Left colon (tissue), 2 donors: ENCODE measurements at regions not wholly inside any gene's neighbourhood (a gene's known extent, or its start where the extent isn't known, plus 50 kb on each side); places are given as distances from the start of the nearest gene placed in this dataset.
"Not testable (repeated sequence)": the region's sequence is repeated elsewhere in the genome, so short reads cannot be mapped to it uniquely, and the experiment has no call there.

Experiments used
- ATAC-seq: fragments of 200-7000 bp; cut with Tn5 transposase; one replicate; pipeline ENCODE4 v1.9.1; 2020; ENCODE audit warnings: mild to moderate bottlenecking, moderate library complexity
- DNase-seq, 2 donors: peaks; one replicate each; pipeline ENCODE4 v3.0.0-alpha.2; 2020
- intact Hi-C, 2 donors: fragments of 100-400 bp; cut with DNase I in 1 of 2; cut with micrococcal nuclease in 1 of 2; formaldehyde crosslinking; loops; one replicate each; pipeline versions ENCODE4 v1.11.2 to v1.14.0; 2022; cut with DNase I, micrococcal nuclease
- donor health status: DM: no; HTN: no; CAD: no.
- donor health status: DM: yes; HTN: yes; CAD: no.

DNA sequence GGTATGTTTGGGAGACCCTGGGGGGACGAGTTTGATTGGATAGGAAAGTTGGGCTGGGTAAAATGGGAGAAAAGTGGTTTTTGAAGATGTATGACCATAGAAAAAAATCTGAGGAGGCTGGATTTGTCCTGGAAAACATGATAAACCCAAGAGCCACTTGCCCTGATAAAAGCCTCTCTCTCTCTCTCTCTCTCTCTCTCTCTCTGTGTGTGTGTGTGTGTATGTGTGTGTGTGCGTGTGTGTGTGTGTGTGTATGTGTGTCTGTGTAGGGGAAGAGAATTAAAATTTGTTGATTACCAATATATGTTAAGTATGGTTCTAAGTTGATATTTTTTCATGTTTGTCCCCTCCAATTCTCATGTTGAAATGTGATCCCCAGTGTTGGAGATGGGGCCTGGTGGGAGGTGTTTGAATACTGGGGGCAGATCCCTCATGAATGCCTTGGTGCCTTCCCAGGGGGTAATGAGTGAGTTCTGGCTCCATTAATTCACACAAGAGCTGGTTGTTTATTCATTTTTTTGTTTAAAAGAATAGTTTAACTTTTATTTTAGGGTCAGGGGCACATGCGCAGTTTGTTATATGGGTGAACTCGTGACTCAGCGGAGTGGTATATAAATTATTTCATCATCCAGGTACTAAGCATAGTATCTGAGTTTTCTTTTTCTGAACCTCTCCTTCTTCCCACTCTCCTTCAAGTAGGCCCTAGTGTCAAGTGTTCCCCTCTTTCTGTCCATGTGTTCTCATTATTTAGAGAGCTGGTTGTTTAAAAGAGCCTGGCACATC lies 208.8 kb downstream of the TFAP2B start:
- ATAC-seq (no peak), DNase-seq (no peak)
- intact Hi-C loops, result no loop called here

DNA sequence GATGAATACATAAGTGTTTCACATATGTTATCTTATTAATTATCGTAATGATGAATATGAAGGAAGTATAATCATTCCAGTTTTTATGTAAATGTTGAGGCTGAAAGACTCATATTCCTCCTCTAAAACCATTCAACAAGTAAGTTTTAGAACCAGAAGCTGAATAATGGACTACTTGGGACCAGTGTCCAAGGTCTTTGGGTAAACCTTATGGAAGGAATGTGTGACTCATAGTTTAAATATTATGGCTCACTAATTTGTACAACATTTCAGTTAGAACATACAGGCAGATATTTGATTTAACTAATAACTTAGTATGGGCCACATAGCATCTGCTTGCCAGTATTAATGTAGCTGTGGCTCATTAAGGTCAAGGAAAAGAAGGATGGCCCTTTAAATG lies 209.6 kb downstream of the TFAP2B start:
- intact Hi-C loops, result no loop called here
- ATAC-seq (no peak), DNase-seq (no peak)

DNA sequence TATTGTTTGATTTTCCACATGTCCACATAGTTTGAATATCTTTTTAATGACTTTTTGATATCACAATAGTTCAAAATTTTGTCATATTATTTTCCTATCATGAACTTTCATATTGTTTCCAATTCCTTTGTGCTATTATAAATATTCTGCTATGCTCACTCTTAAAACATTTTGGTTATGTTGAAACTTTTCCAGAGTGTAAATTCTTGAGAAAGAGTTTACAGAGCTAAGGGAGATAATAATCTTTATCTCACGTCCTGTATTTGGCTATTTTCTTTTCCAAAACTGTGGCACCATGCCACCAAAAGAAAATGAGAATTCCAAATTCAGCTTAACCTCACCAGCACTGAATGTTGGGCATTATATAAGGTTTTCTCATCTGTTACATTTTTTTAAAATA lies 210.9 kb downstream of the TFAP2B start:
- ATAC-seq, result no peak
- no peak for DNase-seq
- intact Hi-C loops, result no loop called here

DNA sequence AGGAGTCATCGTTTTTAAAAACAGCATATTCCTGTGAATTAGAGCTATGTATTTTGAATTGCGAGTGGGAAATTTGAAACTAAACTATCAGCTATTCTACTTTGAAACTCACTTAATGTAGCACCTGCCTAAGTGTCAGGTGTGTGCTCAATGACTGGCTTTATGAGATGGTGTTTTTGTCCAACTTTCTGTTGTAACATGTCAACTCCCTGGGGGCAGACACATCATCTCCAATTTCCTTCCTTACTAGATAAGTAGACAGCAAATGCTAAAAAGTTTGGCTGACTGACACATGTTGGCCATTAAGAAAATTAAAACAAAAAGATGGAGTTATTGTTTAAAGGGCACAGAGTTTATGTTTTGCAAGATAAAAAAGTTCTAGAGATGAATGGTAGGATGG lies 226.9 kb downstream of the TFAP2B start:
- ATAC-seq, result no peak

DNA sequence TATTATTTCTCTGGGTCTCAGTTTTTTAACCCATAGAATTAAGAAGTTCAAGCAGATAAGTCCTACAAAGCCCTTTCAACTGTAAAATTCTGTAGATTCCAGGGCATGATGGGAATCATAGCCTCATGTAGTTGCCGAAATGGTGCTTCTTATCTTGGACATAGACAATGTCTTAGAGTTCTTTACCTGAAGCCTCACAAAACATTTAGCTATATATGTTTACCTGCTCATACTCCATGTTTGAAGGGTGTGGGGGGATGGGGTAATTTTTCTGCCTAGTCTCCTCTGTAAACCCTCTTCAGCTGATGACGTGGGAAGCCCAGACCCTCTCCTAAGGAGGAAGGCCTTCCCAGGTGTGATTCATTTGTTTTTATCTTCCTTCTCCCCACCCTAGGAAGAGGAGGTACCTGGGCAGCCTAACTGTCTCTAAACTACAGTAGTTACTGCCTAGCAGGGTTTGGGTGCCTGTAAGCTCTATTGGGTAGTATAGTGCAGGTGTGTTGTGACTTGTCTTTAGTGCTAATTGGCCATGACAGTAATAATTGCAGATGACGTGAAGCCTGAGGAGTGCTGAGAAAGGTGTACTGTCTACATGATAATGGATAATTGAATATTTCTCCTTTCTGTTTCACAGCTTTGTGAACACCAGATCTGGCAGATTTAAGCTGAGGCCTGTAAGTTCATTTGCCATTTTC lies 230.8 kb downstream of the TFAP2B start:
- no peak for ATAC-seq
- no peak for DNase-seq
- intact Hi-C loops, result no loop called here

More for the DNA sequence above, 226.9 kb downstream of the TFAP2B start:
- DNase-seq, result no peak
- intact Hi-C loops, result no loop called here

DNA sequence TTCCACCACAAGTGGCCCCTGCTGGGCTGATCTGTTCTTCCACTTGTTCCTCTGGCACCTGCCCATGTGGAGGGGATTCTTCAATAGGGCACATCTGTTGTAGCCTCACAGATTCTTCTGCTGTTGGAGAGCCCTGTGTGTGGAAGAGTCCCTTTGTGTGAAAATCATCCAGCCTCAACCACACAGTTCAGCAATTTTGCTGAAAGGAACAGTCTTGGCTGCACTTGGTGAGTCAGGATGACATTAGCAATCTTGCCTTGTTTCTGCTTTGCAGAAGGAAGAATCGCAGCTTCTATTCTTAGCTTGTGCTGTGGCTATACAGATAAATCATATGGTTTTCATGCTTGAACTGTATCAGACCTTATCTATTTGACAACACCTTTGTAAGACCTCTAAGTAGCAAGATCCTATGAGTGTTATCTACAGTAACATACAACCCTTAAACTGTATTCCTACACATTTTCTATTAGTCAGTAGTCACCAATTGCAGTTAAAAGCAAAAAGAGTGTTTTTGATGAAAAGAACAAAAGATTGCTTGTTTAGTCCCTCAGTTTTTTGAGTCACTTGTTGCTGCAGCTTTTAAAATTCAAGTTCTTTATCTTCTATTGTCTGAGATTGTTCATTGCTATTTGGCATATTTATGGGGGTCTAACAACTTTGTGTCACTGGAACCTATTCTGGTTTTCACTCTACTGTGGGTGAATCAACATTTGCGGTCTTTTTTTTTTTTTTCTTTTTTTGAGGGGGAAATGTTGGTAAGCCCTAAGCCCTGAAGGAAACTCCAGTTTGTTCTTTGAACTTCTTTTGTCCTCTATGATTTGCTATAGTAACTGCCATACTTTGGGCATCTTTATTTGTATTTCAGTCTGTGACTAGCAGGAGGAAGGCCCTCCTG lies 231.6 kb downstream of the TFAP2B start:
- ATAC-seq, result no peak
- no peak for DNase-seq
- intact Hi-C loops, result no loop called here

DNA sequence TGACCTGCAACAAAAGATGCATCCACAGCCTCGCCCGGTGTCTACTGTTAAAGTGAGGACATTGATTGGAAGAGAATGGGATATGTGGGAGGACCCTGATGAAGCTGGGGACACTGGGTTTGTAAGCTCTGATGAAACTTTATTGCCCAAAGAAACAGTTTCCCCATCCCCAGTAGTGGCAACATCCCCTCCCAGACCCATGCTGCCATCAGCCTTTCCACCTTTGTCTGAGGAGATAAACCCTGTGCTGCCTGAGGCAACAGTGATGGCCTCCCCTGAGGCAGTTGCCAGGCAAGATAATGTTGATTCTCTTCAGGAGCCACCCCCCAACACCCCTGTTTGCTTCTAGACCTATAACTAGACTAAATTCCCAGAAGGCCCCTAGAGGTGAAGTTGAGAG lies 234.0 kb downstream of the TFAP2B start:
- DNase-seq, intact Hi-C loops, ATAC-seq: not testable (repeated sequence)

DNA sequence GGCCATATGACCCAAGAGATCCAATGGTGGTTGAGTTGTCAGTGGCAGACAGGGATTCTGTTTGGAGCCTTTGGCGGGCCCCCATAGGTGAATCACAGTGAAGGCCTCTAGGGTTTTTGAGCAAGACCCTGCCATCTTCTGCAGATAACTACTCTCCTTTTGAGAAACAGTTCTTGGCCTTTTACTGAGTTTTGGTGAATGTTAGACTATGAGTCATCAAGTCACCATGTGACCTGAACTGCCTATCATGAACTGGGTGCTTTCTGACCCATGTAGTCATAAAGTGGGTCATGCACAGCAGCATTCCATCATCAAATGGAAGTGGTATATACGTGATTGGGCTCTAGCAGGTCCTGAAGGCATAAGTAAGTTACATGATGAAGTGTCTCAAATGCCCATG lies 236.6 kb downstream of the TFAP2B start:
- ATAC-seq, DNase-seq, intact Hi-C loops: not testable (repeated sequence)

DNA sequence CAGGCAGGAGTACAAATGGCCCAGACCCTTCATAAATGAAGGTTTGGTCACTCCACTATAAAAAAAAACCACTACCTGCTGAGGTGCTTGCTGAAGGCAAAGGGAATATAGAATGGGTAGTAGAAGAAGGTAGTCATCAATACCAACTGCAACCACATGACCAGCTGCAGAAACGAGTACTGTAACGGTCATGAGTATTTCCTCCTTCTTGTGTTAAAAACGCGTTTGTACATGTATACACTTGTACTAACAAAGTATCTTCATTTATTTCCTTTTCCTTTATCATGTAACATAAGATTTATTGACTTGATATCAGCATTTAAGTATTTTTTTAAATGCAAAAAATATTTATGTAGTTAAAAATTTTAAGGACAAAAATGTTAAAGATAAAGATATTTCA lies 238.6 kb downstream of the TFAP2B start:
- intact Hi-C loops, result no loop called here

DNA sequence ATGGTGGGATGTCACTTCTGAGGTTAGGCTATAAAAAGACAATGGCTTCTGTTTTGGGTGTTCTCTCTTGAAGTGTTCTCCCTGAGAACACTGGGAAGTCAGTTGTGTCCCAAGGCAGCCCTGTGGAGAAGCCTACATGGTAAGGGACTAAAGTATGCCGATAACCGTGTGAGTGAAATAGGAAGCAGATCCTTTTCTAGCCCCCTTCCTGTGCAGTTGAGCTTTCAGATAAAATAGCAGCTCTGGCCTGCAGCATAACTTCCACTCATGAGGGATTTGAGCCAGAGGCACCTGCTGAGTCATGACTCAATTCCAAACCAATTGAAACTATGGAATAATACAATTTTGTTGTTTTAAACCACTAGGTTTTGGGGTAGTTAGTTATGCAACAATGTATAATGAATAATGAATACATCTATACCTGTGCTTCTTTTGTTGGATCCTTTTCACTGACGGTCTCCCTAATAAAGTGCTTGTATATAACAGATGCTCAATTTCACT lies 241.6 kb downstream of the TFAP2B start:
- ATAC-seq, result no peak
- intact Hi-C loops, result no loop called here

More for the DNA sequence above, 238.6 kb downstream of the TFAP2B start:
- DNase-seq, result no peak
- ATAC-seq, result no peak

DNA sequence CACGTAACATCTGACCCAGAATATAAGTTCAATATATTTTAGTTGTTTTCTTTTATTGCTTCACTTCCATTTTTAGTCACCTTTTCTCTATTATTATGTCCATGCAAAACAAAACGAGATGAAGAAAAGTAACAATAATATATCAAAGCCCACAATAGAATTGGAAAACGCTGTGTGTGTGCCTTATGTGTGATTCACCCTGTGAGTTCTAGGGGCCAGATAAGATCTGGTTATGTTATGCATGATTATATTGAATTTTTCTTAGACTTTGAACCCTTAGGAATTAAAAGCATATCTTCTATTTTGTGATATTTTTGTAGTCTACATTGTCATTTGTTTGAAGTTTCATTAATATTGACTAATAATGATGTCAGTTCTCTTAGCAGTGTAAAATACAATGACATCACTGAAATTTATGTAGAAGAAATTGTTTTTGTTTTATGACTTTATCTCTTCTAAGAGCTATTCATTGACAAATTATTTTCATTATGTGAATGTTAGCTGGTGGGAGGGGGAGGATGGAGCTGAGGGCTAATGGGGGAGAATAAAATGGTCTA lies 243.6 kb downstream of the TFAP2B start:
- ATAC-seq, result no peak
- no peak for DNase-seq
- intact Hi-C loops, result no loop called here

More for the DNA sequence above, 241.6 kb downstream of the TFAP2B start:
- no peak for DNase-seq

DNA sequence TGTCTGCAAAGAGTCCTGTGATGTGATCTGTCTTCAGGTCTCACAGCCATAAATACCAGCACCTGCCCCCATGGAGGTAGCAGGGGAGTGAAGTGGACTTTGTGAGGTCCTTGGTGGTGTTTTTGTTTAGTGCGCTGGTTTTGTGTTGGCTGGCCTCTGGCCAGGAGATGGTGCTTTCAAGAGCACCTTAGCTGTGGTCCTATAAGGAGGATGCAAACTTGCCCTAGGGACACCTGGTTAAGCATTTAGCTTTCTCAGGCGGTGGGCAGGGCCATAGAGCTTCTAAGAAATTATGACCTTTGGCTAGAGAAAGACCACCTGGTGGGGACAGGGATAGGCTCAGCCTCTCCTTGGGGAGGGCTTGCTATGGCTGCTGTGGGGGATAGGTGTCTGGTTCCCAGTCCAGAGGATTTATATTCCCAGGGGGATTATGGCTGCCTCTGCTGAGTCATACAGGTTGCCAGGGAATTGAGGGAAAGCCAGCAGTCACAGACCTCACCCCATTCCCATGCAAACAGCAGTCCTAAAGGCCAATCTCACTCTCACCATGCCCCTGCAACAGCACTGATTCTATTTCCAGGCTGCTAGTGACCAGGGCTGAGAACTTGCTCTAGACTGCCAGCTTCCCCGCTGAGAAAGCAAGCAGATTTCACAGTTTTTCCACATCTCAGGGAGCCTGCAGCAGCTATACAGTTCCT lies 259.3 kb downstream of the TFAP2B start:
- ATAC-seq, result no peak

DNA sequence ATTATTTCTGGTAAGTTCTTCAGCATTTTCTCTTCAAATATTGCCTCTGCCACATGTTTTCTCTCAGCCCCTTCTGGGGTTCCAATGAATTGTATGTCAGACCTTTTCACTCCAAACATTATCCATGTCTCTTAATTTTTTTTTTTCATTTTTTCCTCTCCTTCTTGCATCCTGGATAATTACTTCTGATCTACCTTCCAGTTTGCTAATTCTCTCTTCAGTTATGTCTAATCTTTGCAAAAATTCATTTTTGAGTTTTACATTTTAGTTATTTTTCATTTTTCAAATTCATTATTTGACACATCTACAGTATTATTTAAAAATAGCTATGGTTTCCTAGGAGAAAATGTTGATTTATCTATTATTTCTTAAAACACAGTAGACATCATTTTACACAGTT lies 271.7 kb downstream of the TFAP2B start:
- ATAC-seq, result no peak
- DNase-seq, result no peak
- intact Hi-C loops, result no loop called here

More for the DNA sequence above, 259.3 kb downstream of the TFAP2B start:
- intact Hi-C loops, result no loop called here
- no peak for DNase-seq

DNA sequence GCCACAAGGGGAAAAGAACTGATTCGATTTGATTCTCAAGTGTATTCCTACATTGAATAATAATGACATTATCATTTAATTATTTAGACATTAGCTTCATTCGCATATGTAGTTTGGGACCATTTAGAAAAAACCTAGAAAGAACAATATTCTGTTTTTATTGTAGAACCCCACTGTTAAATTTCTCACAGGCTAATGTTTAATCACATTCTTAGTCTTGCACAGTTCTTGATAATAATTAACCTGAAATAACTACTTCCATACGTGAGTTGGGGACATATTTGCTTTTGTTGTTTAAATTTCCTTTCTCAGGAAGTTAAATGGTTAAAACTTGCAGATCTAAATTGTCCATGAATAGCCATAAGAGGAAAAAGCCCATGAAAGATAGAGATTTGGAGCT lies 275.2 kb downstream of the TFAP2B start:
- intact Hi-C loops, result no loop called here
- no peak for ATAC-seq
- DNase-seq, result no peak

DNA sequence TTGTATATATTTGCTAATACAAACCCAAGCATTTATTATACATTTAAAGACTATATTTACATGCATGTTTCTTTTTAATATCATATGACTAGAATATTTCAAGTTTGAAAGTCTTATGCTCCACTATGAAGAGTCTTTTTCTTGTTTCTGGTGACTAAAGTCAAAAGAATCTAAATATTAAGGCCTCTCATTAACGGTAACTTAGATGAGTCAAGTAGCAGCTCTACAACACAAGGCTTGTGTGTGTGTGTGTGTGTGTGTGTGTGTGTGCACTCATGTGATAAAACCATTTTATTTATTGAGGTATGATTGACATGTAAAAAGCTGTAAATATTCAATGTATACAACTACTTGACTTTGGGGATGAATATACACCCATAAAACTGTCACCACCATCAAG lies 275.6 kb downstream of the TFAP2B start:
- ATAC-seq (no peak), DNase-seq (no peak)
- intact Hi-C loops, result no loop called here

DNA sequence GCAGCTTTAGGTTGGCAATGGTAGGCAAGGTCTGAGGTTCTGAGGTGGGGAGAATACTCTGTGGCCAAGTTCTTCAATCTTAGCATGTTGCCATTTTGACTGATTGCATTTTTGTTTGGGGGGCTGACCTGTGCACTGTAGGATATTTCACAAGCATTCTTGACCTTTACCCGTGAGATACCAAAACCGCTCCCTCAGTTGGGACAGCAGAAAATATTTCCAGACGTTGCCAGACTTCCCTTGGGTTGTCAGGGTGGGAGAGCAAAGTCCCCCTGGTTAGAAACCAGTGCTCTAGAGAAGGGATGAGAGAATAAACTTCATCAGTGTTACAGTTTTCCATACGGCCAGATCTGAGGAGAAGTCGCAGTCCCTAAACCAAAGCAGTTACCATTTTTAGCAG lies 279.6 kb downstream of the TFAP2B start:
- intact Hi-C loops, result no loop called here
- ATAC-seq, result no peak

DNA sequence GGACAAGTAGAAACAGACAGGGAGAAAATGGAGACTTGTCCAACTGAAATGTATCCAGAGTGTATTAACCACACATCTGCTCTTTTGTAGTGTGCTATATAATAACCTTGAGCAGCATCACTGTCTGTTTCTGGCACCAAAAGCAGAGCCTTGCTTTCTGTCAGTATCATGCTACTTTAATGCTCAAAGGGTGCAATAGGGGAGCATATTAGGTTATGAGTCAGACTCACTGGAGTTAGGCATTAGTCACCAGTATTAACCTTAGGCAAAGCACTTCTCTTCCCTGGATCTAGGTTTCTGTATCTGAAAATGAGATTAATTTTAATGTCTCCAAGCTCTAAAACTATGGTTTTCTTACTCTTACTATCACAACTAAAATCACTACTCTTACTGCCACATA lies 280.1 kb downstream of the TFAP2B start:
- DNase-seq (no peak), ATAC-seq (no peak)
- intact Hi-C loops, result no loop called here

More for the DNA sequence above, 279.6 kb downstream of the TFAP2B start:
- DNase-seq, result no peak

DNA sequence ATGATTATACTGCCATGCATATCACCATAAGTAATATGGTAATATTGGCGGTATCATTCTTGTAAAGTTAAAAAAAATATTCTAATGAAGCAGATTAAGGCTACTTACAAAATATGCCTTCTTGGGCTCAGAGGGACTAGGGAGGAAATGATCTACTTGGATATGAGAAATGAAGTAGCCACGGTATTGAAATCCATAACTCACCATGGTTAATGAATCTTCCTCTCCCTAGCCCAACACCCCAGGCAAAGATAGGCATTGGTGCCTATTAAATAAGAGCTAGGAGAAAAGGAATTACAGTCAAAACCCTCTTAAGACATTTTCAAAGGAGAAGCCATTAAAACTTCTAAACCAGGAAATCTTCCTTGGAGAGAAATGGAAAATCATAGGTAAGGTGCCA lies 280.5 kb downstream of the TFAP2B start:
- ATAC-seq, result no peak
- intact Hi-C loops, result no loop called here
- no peak for DNase-seq
